Embryonic facial prominence (tissue), 1 donor: ENCODE measurements at regions not wholly inside any gene's neighbourhood (a gene's known extent, or its start where the extent isn't known, plus 50 kb on each side); places are given as distances from the start of the nearest gene placed in this dataset.

Experiments used
- DNase-seq: peaks from one replicate; pipeline ENCODE4 v3.0.0-alpha.2; 2016; ENCODE audit errors: extremely low spot score

DNA sequence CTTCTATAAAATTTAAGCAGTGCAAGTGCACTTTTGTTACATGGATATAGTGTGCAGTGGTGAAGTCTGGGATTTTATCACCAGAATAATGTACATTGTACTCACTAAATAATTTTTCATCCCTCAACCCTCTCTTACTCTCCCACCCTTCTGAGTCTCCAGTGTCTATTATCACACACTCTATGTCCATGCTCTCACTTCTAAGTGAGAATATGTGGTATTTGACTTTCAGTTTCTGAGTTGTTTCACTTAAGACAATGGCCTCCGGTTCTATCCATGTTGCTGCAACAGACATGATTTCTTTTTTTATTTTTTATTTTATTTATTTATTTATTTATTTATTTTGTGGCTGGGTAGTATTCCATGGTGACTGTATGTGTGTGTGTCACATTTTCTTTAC lies 855.9 kb upstream of the PHF14 start:
- DNase-seq: no peak

DNA sequence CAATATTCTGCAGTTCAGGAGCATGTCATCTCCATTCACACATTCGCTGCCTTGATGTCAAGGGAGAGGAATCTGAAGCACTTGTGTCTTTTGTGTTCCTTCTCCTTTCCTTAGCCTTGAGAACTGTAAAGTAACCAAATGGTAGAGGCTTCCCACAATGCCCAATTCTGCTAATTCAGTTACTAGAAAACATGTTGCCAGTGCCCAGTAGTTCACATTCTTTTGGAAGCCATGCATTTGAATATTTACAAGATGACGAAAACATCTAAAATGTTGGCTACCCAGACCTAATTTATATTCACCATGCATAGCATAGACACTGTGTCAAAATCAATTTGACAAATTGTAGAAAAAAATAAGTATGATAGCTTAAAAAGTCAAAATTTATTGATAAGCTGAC lies 852.7 kb upstream of the PHF14 start:
- DNase-seq: no peak

GRCh38 chr7:10121631-10122030 lies 852.0 kb upstream of the PHF14 start:
- DNase-seq: no peak

DNA sequence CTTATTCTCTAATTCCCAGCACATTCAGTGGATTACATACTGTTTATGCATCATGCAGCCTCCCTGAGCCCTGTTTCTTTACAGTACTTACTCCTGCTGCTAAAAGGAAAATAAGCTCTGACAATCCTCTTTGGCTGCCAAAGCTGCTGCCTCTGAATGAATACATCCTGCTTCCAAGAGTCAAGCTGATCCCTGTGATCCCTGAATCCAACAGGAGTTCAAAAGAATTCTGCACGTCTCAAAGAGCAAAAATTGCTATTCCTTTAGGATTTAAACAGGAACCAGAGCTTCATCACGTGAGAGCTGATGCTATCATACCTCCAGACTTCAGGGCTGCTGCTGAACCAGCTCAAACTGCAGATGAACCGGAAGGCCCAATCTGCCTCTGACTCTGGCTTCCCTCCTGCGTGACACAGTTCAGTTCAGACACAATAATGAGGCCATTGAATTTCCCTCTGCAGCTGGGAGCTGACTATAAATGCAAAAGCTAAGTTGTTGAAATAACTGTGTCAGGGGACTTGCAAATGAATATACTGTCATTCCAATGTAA lies 851.0 kb upstream of the PHF14 start:
- DNase-seq: peak; percentile 27

- no peak for DNase-seq
These were observed 844.9 kb upstream of the PHF14 start for GRCh38 chr7:10128748-10129147.

DNA sequence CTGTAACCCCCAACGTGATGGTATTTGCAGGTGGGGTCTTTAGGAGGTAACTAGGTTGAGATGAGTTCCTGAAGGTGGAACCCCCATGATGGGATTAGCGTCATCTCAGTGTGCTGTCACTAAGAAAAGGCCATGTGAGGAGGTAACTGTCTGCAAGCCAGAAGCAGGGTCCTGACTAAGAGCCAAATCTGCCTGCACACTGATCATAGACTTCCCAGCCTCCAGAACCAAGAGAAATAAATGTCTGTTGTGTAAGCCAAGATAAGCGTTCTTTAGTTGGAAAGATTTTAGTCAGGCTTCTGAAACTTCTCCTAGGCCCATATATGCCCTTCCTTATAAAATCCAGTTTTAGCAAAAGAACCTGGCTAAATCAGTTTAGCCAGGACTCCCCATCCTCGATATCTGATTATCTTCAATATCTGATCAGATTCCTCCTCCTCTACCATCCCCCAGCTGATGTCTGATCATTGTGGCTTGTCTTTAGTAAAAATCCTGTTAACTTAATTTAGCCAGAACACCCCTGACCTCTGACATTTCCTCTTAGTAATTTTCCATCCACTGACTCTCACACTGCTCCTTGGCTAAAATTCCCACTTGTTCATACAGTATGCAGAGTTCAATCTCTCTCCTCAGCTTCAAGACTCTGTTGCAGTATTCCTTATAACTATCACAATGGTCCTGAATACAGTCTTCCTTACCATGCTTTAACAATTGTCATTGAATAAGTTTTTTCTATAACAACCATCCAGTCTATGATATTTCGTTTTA lies 835.4 kb upstream of the PHF14 start:
- DNase-seq: no peak

DNA sequence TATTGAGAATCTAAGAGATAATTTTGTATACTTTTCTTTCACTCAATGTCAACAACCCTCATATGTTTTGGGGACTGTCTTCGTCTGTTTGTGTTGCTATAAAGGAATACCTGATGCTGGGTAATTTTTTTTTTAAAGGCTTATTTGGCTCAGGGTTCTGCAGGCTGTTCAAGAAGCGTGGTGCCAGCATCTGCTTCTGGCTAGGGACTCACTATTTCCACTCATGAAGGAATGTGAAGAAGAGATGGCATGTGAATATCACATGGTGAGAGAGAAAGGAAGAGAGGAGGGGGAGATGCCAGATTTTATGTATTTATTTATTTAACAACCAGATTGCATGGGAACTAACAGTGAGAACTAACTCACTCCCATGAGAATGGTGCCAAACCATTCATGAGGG lies 827.4 kb upstream of the PHF14 start:
- no peak for DNase-seq

DNA sequence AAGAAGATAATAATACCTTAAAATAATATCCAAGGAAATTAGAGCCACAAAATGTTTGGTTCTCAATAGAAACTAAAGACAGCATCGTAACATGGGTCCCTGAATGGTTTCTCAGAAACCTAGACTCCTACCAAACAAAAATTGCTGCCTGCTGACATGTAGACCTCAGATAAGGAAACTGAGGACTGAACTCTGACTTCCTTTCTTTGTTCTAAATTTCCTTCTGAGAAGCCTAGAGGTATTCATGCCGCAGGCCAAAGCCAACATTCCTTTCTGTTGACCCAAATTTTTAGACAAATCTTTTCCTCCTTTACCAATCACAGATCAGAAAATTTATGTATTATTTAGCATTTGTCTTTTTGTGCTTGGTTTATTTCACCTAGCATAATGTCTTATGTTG lies 816.7 kb upstream of the PHF14 start:
- DNase-seq: no peak

- no peak for DNase-seq
These were observed 791.7 kb upstream of the PHF14 start for GRCh38 chr7:10181996-10182395.

DNA sequence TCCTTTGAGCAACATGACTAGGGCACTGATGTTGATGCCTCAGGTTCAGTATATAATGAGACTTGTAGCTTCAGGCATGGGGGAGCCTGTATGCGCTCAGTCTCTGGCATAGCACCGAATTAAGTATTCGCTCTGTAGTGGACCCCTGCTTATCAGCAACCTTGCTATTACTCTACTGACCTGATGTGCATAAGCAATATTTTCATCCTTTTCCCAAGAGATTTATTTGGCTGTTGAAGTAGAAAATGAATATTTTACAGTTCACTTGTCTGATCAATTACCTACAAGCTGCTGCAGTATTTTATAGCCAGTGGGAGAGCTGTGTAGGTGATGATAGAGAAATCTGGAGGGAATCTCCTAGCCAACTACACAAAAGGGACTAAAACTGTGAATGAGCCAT lies 781.6 kb upstream of the PHF14 start:
- no peak for DNase-seq

GRCh38 chr7:10205696-10206095 lies 768.0 kb upstream of the PHF14 start:
- no peak for DNase-seq

DNA sequence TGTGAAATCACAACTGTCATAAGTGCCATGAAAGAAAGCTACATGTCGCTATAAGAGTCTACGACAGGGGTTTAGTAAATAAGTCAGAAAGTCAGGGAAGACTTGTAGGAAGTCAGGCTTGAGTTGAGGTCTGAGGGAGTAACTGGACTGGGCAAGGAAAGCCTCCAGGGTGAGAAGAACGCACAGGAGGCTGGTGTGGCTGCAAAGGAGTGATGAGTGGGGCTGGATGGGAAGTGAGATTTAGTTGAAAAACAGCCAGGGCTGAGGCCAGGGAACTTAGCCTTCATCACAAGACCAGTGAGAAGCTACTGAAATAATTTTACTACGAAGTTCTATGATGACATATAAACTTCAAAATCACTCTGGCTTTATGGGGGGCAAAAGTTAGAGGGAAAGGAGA lies 763.7 kb upstream of the PHF14 start:
- DNase-seq: no peak

- no peak for DNase-seq
These were observed 762.7 kb upstream of the PHF14 start for GRCh38 chr7:10211016-10211415.

GRCh38 chr7:10211861-10212260 lies 761.8 kb upstream of the PHF14 start:
- DNase-seq: no peak

- DNase-seq: no peak
These were observed 761.0 kb upstream of the PHF14 start for GRCh38 chr7:10212649-10213048.

- DNase-seq: no peak
These were observed 757.2 kb upstream of the PHF14 start for GRCh38 chr7:10216462-10216861.

DNA sequence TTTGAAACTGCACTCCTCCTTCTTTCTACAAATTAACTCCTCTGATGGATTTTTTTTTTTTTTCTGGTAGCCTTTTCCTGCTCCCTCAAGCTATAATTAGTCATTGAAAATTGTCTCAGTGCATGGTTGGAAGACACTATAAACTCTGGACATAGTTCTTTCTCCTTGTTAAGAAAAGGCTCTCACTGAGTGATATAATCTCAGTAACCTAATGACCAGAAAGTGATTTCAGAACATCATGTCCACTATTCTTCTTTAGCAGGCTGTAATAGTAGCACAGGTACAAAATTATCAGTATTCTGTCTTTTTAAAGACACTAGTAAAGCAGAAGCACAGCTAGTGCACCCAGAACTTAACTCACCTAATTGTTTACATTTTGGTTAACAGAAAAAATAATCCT lies 752.6 kb upstream of the PHF14 start:
- no peak for DNase-seq

- no peak for DNase-seq
These were observed 750.7 kb upstream of the PHF14 start for GRCh38 chr7:10222976-10223375.

GRCh38 chr7:10225275-10225674 lies 748.4 kb upstream of the PHF14 start:
- no peak for DNase-seq

- DNase-seq: no peak
These were observed 736.4 kb upstream of the PHF14 start for GRCh38 chr7:10237306-10237705.

DNA sequence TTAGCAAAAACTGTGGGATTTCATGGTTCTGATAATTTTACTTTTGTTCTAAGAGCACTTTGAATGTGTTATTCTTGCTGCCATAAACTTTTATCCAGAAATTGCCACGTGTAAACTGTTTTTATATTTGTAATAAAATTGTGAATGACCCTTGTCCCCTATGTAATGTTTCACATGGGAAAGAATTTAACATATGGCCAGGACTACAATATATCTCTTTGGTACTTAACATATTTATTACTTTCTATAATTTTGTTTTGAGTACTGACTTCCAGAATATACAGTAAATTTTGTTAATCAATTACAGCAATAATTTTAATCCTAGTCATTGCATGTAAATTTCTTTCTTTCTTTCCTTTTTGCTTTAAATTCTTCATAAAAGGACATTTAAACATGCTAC lies 735.0 kb upstream of the PHF14 start:
- DNase-seq: no peak

GRCh38 chr7:10239695-10240345 lies 733.9 kb upstream of the PHF14 start:
- no peak for DNase-seq

- no peak for DNase-seq
These were observed 728.3 kb upstream of the PHF14 start for GRCh38 chr7:10245406-10245805.
